Peyer's patch (tissue), 4 donors: ENCODE measurements at regions not wholly inside any gene's neighbourhood (a gene's known extent, or its start where the extent isn't known, plus 50 kb on each side); places are given as distances from the start of the nearest gene placed in this dataset.

ENCODE experiments used
- POLR2A ChIP-seq, 2 donors: fragments of 450-650 bp; IDR thresholded peaks; one replicate each; pipeline ENCODE4 v1.5.1; 2017; ENCODE audit warnings: antibody characterized with exemption in 2 of 2, mild to moderate bottlenecking in 2 of 2, moderate library complexity in 2 of 2
- TF ChIP-seq, protein P1 (sequence below), 6 experiments: fragments of 450-650 bp in 4 of 6; fragments of 200-600 bp in 2 of 6; sonication (generic) in 1 of 6; IDR thresholded peaks; one replicate each; pipeline ENCODE4 v1.5.1; 2017 to 2019; ENCODE audit warnings: antibody characterized with exemption in 6 of 6, mild to moderate bottlenecking in 3 of 6, moderate library complexity in 1 of 6

DNA sequence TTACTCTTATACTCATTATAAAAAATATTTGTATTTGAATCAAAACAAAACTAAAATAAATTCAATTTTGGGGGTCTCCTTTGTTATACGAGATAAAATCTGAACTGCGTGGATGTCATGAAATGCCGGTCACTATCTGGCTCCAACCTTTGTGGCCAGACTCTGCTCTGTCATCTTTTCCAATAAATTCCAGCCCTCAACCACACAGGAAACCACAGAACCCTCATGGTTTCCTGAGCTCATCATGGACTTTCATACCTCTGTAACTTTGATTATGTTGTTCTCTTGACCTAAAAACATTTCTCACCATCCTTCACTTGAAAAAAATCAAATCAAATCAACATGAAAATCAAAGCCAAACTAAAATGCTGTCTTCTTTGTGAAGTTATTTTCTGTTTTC is 724.7 kb downstream of the METTL4 start:
- TF ChIP-seq, protein P1, sequence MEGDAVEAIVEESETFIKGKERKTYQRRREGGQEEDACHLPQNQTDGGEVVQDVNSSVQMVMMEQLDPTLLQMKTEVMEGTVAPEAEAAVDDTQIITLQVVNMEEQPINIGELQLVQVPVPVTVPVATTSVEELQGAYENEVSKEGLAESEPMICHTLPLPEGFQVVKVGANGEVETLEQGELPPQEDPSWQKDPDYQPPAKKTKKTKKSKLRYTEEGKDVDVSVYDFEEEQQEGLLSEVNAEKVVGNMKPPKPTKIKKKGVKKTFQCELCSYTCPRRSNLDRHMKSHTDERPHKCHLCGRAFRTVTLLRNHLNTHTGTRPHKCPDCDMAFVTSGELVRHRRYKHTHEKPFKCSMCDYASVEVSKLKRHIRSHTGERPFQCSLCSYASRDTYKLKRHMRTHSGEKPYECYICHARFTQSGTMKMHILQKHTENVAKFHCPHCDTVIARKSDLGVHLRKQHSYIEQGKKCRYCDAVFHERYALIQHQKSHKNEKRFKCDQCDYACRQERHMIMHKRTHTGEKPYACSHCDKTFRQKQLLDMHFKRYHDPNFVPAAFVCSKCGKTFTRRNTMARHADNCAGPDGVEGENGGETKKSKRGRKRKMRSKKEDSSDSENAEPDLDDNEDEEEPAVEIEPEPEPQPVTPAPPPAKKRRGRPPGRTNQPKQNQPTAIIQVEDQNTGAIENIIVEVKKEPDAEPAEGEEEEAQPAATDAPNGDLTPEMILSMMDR (IDR thresholded peaks at IDR 0.05), result no peak
- TF ChIP-seq POLR2A (IDR thresholded peaks at IDR 0.05), result no peak
